Kidney (tissue), 13 donors: ENCODE measurements at regions not wholly inside any gene's neighbourhood (a gene's known extent, or its start where the extent isn't known, plus 50 kb on each side); places are given as distances from the start of the nearest gene placed in this dataset.

Experiments used
- DNase-seq, 5 donors: peaks; one replicate each; pipeline ENCODE4 v3.0.0-alpha.2; 2013 to 2020
- FAIRE-seq: peaks from 2 replicates; lab custom pipeline; 2012; peaks lifted over from hg19 to GRCh38; lab: Jason Lieb, UNC
- H3K27ac ChIP-seq, 2 donors: one replicate each; pipeline ENCODE4 v1.7.0; 2013; ENCODE audit warnings: low read depth in 2 of 2, low read length in 2 of 2, inconsistent platforms in 1 of 2
- H3K27me3 ChIP-seq: one replicate; pipeline ENCODE4 v1.7.1; 2013; ENCODE audit warnings: low read length, inconsistent platforms; ENCODE audit not compliant: control insufficient read depth, insufficient read depth
- H3K36me3 ChIP-seq, 3 donors: one replicate each; pipeline versions ENCODE4 v1.7.0 to v1.7.1; 2013; ENCODE audit warnings: low read length in 3 of 3, control low read depth in 1 of 3, inconsistent platforms in 1 of 3; ENCODE audit not compliant: insufficient read depth in 3 of 3, control insufficient read depth in 2 of 3
- H3K4me1 ChIP-seq, 3 donors: one replicate each; pipeline versions ENCODE4 v1.7.0 to v1.7.1; 2013; ENCODE audit warnings: low read length in 3 of 3, inconsistent platforms in 1 of 3, low read depth in 1 of 3; ENCODE audit not compliant: control insufficient read depth in 2 of 3, insufficient read depth in 2 of 3
- H3K4me3 ChIP-seq, 3 donors: one replicate each; pipeline versions ENCODE4 v1.7.0 to v1.8.1; 2013; ENCODE audit warnings: low read length in 3 of 3, control low read depth in 1 of 3, inconsistent platforms in 1 of 3
- H3K9ac ChIP-seq, 3 donors: one replicate each; pipeline versions ENCODE4 v1.7.0 to v1.7.1; 2013; ENCODE audit warnings: low read length in 3 of 3, control low read depth in 1 of 3, inconsistent platforms in 1 of 3
- H3K9me3 ChIP-seq, 3 donors: one replicate each; pipeline versions ENCODE4 v1.7.0 to v1.7.1; 2013; ENCODE audit warnings: low read length in 3 of 3, control low read depth in 1 of 3, inconsistent platforms in 1 of 3; ENCODE audit not compliant: control insufficient read depth in 2 of 3, insufficient read depth in 1 of 3
- CTCF ChIP-seq: IDR thresholded peaks from 3 replicates; pipeline ENCODE4 v1.5.1; 2012; ENCODE audit warnings: mild to moderate bottlenecking, moderate library complexity, borderline replicate concordance; ENCODE audit not compliant: insufficient read depth; ENCODE audit errors: extremely low read depth
- intact Hi-C: fragments of 100-400 bp; cut with DNase I; formaldehyde crosslinking; loops from one replicate; pipeline ENCODE4 v1.11.1; 2022
- donor health status: control.
- donor health status: control.
- donor health status: control.
- donor health status: control.
- donor health status: control.
- donor health status: DM: yes; HTN: yes; CAD: no.
- donor health status: Normal renal cell carcinoma (clear cell type).

GRCh38 chr16:55115506-55115905 is 184.8 kb downstream of the IRX5 start:
- no peak for TF ChIP-seq CTCF
- H3K27ac ChIP-seq = no peak overlapping the region
- H3K9me3 ChIP-seq = no peaks in the 10 kb centered on the region
- no peaks in the 10 kb centered on the region for H3K27me3 ChIP-seq
- H3K4me1 ChIP-seq = no peaks in the 10 kb centered on the region
- DNase-seq (no peak), FAIRE-seq (no peak)
- no peaks in the 10 kb centered on the region for H3K36me3 ChIP-seq
- intact Hi-C loops = no loop called here
- H3K9ac ChIP-seq = no peak overlapping the region
- H3K4me3 ChIP-seq = no peak overlapping the region

- Histone ChIP-seq H3K27ac (no peak overlapping the region), H3K9ac (no peak overlapping the region), H3K27me3 (no peaks in the 10 kb centered on the region), H3K9me3 (no peaks in the 10 kb centered on the region), H3K4me1 (no peaks in the 10 kb centered on the region), H3K36me3 (no peaks in the 10 kb centered on the region), H3K4me3 (no peak overlapping the region)
- no peak for FAIRE-seq
- intact Hi-C loops = no loop called here
- no peak for TF ChIP-seq CTCF
- DNase-seq = no peak
These were observed 185.7 kb downstream of the IRX5 start for GRCh38 chr16:55116165-55116920.

GRCh38 chr16:55118701-55119260 is 188.1 kb downstream of the IRX5 start:
- no peak overlapping the region for H3K9ac ChIP-seq
- no peak for DNase-seq
- H3K9me3 ChIP-seq = peaks cover 0 to 3% (median 0%) of the 10 kb centered on the region in 3 donors
- H3K4me1 ChIP-seq = no peaks in the 10 kb centered on the region
- H3K27me3 ChIP-seq = no peaks in the 10 kb centered on the region
- TF ChIP-seq CTCF = no peak
- no peak for FAIRE-seq
- intact Hi-C loops = no loop called here
- no peak overlapping the region for H3K4me3 ChIP-seq
- no peak overlapping the region for H3K27ac ChIP-seq
- H3K36me3 ChIP-seq = no peaks in the 10 kb centered on the region
